ENCODE measurements at regions not wholly inside any gene's neighbourhood (a gene's known extent, or its start where the extent isn't known, plus 50 kb on each side); places are given as distances from the start of the nearest gene placed in this dataset.

GRCh38 chr11:11029027-11029426 lies 171.2 kb upstream of the ZBED5 start:
- DNase-seq (ENCODE audit: extremely low spot score in 2 of 2), result no peak
- intact Hi-C loops (cut with DNase I), result loop anchor here (5.0 kb wide), 1 partner anchor 758 kb away; no protein-coding TSS in a partner anchor
- Histone ChIP-seq H3K4me3 (no peak overlapping the region), H3K4me1 (no peaks in the 10 kb centered on the region), H3K9me3 (no peaks in the 10 kb centered on the region), H3K36me3 (no peaks in the 10 kb centered on the region), H3K27me3 (no peaks in the 10 kb centered on the region), H3K27ac (no peak overlapping the region)
- TF ChIP-seq POLR2AphosphoS5 (IDR thresholded peaks at IDR 0.05; ENCODE audit: insufficient read depth in 1 of 2, low read depth in 1 of 2) (no peak), POLR2A (IDR thresholded peaks at IDR 0.05) (no peak), CTCF (IDR thresholded peaks at IDR 0.05) (no peak)

- DNase-seq (ENCODE audit: extremely low spot score in 2 of 2), result no peak
These were observed 170.3 kb upstream of the ZBED5 start for GRCh38 chr11:11028017-11028692.

GRCh38 chr11:11027288-11027687 lies 169.4 kb upstream of the ZBED5 start:
- Histone ChIP-seq H3K27ac (no peak overlapping the region), H3K36me3 (no peaks in the 10 kb centered on the region), H3K9me3 (no peaks in the 10 kb centered on the region), H3K27me3 (no peaks in the 10 kb centered on the region), H3K4me1 (no peaks in the 10 kb centered on the region), H3K4me3 (no peak overlapping the region)
- intact Hi-C loops (cut with DNase I), result loop anchor here (5.0 kb wide), 1 partner anchor 760 kb away; no protein-coding TSS in a partner anchor
- DNase-seq (ENCODE audit: extremely low spot score in 2 of 2), result no peak
- TF ChIP-seq POLR2AphosphoS5 (IDR thresholded peaks at IDR 0.05; ENCODE audit: insufficient read depth in 1 of 2, low read depth in 1 of 2) (no peak), CTCF (IDR thresholded peaks at IDR 0.05) (no peak), POLR2A (IDR thresholded peaks at IDR 0.05) (no peak)

More at GRCh38 chr11:11028017-11028692, 170.3 kb upstream of the ZBED5 start:
- no peak overlapping the region for H3K27ac ChIP-seq
- no peak for TF ChIP-seq POLR2AphosphoS5 (IDR thresholded peaks at IDR 0.05; ENCODE audit: insufficient read depth in 1 of 2, low read depth in 1 of 2)
- no peak for TF ChIP-seq POLR2A (IDR thresholded peaks at IDR 0.05)
- peak; percentile 59 to 78 (median 72) for TF ChIP-seq CTCF (IDR thresholded peaks at IDR 0.05)
- H3K36me3 ChIP-seq, result no peaks in the 10 kb centered on the region
- intact Hi-C loops (cut with DNase I), result loop anchor here (5.0 kb wide), 1 partner anchor 759 kb away; no protein-coding TSS in a partner anchor
- H3K4me3 ChIP-seq, result no peak overlapping the region
- H3K27me3 ChIP-seq, result no peaks in the 10 kb centered on the region
- no peaks in the 10 kb centered on the region for H3K4me1 ChIP-seq
- no peaks in the 10 kb centered on the region for H3K9me3 ChIP-seq

- no peak overlapping the region for H3K27ac ChIP-seq
- no peaks in the 10 kb centered on the region for H3K4me1 ChIP-seq
- no peaks in the 10 kb centered on the region for H3K36me3 ChIP-seq
- no peak overlapping the region for H3K4me3 ChIP-seq
- H3K27me3 ChIP-seq, result no peaks in the 10 kb centered on the region
- TF ChIP-seq POLR2AphosphoS5 (IDR thresholded peaks at IDR 0.05; ENCODE audit: insufficient read depth in 1 of 2, low read depth in 1 of 2) (no peak), POLR2A (IDR thresholded peaks at IDR 0.05) (no peak), CTCF (IDR thresholded peaks at IDR 0.05) (no peak)
- DNase-seq (ENCODE audit: extremely low spot score in 2 of 2), result no peak
- no peaks in the 10 kb centered on the region for H3K9me3 ChIP-seq
- intact Hi-C loops (cut with DNase I), result loop anchor here (5.0 kb wide), 1 partner anchor 762 kb away; no protein-coding TSS in a partner anchor
These were observed 167.2 kb upstream of the ZBED5 start for GRCh38 chr11:11025087-11025486.

GRCh38 chr11:11022125-11022730 lies 164.4 kb upstream of the ZBED5 start:
- DNase-seq (ENCODE audit: extremely low spot score in 2 of 2), result no peak
- peak; percentile 16 to 38 (median 25) for TF ChIP-seq CTCF (IDR thresholded peaks at IDR 0.05)
- TF ChIP-seq POLR2AphosphoS5 (IDR thresholded peaks at IDR 0.05; ENCODE audit: insufficient read depth in 1 of 2, low read depth in 1 of 2), result no peak
- intact Hi-C loops (cut with DNase I), result loop anchor here (5.0 kb wide), 2 partner anchors 90 to 230 kb away; no protein-coding TSS in a partner anchor

More at GRCh38 chr11:11022125-11022730, 164.4 kb upstream of the ZBED5 start:
- H3K4me1 ChIP-seq, result no peaks in the 10 kb centered on the region
- H3K27ac ChIP-seq, result no peak overlapping the region
- H3K9me3 ChIP-seq, result no peaks in the 10 kb centered on the region
- H3K27me3 ChIP-seq, result no peaks in the 10 kb centered on the region
- H3K4me3 ChIP-seq, result no peak overlapping the region
- H3K36me3 ChIP-seq, result no peaks in the 10 kb centered on the region

Measured in vagina (tissue), 2 donors.